NCI-H1417 treated with DMSO at 0.1 percent for 48 hours (cell line): ENCODE measurements at regions not wholly inside any gene's neighbourhood (a gene's known extent, or its start where the extent isn't known, plus 50 kb on each side); places are given as distances from the start of the nearest gene placed in this dataset.
A peak's percentile ranks its signal among the peaks of the same experiment; 100 is the strongest.
"Not testable (repeated sequence)": the region's sequence is repeated elsewhere in the genome, so short reads cannot be mapped to it uniquely, and the experiment has no call there.

Experiments
- DNase-seq: peaks from one replicate; lab custom pipeline; 2025; lab: John Stamatoyannopoulos, UW

- DNase-seq: no peak
These were observed 307.7 kb downstream of the JRKL start for GRCh38 chr11:96697466-96697865.

GRCh38 chr11:96704847-96705246, 315.0 kb downstream of the JRKL start:
- DNase-seq: no peak

GRCh38 chr11:96706761-96707160, 316.9 kb downstream of the JRKL start:
- no peak for DNase-seq

- DNase-seq: no peak
These were observed 317.5 kb downstream of the JRKL start for GRCh38 chr11:96707273-96707672.

- peak; percentile 47 for DNase-seq
These were observed 318.5 kb downstream of the JRKL start for GRCh38 chr11:96708219-96708878.

- no peak for DNase-seq
These were observed 323.5 kb downstream of the JRKL start for GRCh38 chr11:96713301-96713700.

- no peak for DNase-seq
These were observed 324.9 kb downstream of the JRKL start for GRCh38 chr11:96714689-96715088.

- DNase-seq: no peak
These were observed 325.4 kb downstream of the JRKL start for GRCh38 chr11:96715208-96715607.

GRCh38 chr11:96736601-96737000, 346.8 kb downstream of the JRKL start:
- no peak for DNase-seq

- no peak for DNase-seq
These were observed 348.5 kb downstream of the JRKL start for GRCh38 chr11:96738311-96738710.

- DNase-seq: no peak
These were observed 351.3 kb downstream of the JRKL start for GRCh38 chr11:96741068-96741467.

GRCh38 chr11:96744697-96745096, 354.9 kb downstream of the JRKL start:
- no peak for DNase-seq

GRCh38 chr11:96748639-96749370, 359.0 kb downstream of the JRKL start:
- no peak for DNase-seq

GRCh38 chr11:96751807-96752206, 362.0 kb downstream of the JRKL start:
- DNase-seq: not testable (repeated sequence)

GRCh38 chr11:96752221-96752620, 362.4 kb downstream of the JRKL start:
- DNase-seq: no peak

GRCh38 chr11:96753997-96754396, 364.2 kb downstream of the JRKL start:
- DNase-seq: no peak

GRCh38 chr11:96755209-96755608, 365.4 kb downstream of the JRKL start:
- DNase-seq: no peak

GRCh38 chr11:96755752-96756151, 365.9 kb downstream of the JRKL start:
- no peak for DNase-seq

- DNase-seq: no peak
These were observed 369.1 kb downstream of the JRKL start for GRCh38 chr11:96758957-96759356.

- no peak for DNase-seq
These were observed 370.5 kb downstream of the JRKL start for GRCh38 chr11:96760306-96760705.

GRCh38 chr11:96760815-96761214, 371.0 kb downstream of the JRKL start:
- DNase-seq: no peak

GRCh38 chr11:96761451-96761850, 371.6 kb downstream of the JRKL start:
- no peak for DNase-seq

- DNase-seq: no peak
These were observed 373.4 kb downstream of the JRKL start for GRCh38 chr11:96763244-96763643.

GRCh38 chr11:96778272-96778671, 388.5 kb downstream of the JRKL start:
- DNase-seq: no peak
